ENCODE measurements at regions not wholly inside any gene's neighbourhood (a gene's known extent, or its start where the extent isn't known, plus 50 kb on each side); places are given as distances from the start of the nearest gene placed in this dataset.

DNA sequence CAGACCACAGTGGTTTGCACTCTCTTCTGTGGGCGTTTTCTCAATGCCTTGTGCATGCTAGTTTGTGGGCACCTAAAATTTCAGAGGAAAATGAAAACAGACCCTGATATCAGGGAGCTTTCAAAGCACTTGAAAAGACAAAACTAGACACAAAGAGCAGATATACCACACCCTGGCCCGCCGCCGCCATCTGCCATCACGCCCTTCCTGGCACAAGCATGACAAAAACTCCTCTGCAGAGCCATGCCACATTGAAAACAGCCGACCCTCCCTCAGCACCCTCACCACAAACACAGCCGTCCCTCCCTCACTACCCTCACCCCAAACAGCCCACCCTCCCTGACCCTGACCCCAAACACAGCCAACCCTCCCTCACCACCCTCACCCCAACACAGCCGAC lies 84.8 kb upstream of the RAB6C start:
- WGBS: 86% methylated on average over 8 of the region's 8 CpGs
- Histone ChIP-seq H3K27ac (ENCODE audit: low read depth) (no peak overlapping the region), H3K36me3 (ENCODE audit: insufficient read depth) (no peaks in the 10 kb centered on the region), H3K4me3 (ENCODE audit: low read depth, low read length) (no peak overlapping the region), H3K4me1 (ENCODE audit: insufficient read depth) (no peaks in the 10 kb centered on the region)
- no peak for DNase-seq (ENCODE audit: extremely low spot score)

DNA sequence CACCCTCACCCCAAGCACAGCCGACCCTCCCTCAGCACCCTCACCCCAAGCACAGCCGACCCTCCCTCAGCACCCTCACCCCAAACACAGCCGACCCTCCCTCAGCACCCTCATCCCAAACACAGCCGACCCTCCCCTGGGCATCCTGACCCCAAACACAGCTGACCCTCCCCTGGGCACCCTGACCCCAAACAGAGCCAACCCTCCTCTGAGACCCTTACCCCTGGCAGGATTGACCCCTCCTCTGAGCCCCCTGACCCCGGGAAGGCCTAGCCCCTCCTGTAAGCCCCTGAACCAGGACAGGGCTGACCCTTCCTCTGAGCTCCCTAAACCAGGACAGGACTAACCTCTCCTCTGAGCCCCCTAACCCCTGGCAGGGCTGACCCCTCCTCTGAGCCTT lies 84.4 kb upstream of the RAB6C start:
- Histone ChIP-seq H3K27ac (ENCODE audit: low read depth) (no peak overlapping the region), H3K4me1 (ENCODE audit: insufficient read depth) (no peaks in the 10 kb centered on the region), H3K36me3 (ENCODE audit: insufficient read depth) (no peaks in the 10 kb centered on the region), H3K4me3 (ENCODE audit: low read depth, low read length) (no peak overlapping the region)
- DNase-seq (ENCODE audit: extremely low spot score): no peak
- 82% methylated on average over 5 of the region's 5 CpGs for WGBS

DNA sequence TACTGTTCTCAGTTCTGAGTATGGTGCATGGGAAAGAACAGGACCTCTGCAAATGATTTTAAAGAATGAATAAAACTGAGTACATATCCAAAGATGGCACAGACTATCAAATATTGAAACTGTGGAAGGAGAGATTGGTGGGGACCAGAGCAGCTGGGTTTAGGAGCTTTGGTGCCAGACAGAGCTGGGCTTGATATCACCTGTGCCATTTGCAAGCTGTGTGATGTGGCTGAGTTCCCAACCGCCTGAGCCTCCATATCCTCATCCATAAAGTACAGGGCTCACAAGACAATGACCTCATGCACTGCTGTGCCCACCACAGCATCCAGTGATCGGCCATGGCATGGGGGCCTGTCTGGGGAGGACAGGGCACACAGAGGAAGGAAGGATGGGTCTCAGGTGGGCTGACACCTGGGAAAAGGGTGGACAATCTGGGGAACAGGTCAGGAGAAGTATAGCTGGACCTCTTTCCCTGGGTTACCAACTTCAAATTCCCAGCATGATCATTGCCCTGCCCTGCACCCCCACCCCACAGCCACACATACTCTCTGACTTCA lies 83.9 kb upstream of the RAB6C start:
- Histone ChIP-seq H3K4me1 (ENCODE audit: insufficient read depth) (no peaks in the 10 kb centered on the region), H3K27ac (ENCODE audit: low read depth) (no peak overlapping the region), H3K36me3 (ENCODE audit: insufficient read depth) (no peaks in the 10 kb centered on the region), H3K4me3 (ENCODE audit: low read depth, low read length) (no peak overlapping the region)
- no peak for DNase-seq (ENCODE audit: extremely low spot score)
- 87% methylated on average over 2 of the region's 2 CpGs for WGBS

DNA sequence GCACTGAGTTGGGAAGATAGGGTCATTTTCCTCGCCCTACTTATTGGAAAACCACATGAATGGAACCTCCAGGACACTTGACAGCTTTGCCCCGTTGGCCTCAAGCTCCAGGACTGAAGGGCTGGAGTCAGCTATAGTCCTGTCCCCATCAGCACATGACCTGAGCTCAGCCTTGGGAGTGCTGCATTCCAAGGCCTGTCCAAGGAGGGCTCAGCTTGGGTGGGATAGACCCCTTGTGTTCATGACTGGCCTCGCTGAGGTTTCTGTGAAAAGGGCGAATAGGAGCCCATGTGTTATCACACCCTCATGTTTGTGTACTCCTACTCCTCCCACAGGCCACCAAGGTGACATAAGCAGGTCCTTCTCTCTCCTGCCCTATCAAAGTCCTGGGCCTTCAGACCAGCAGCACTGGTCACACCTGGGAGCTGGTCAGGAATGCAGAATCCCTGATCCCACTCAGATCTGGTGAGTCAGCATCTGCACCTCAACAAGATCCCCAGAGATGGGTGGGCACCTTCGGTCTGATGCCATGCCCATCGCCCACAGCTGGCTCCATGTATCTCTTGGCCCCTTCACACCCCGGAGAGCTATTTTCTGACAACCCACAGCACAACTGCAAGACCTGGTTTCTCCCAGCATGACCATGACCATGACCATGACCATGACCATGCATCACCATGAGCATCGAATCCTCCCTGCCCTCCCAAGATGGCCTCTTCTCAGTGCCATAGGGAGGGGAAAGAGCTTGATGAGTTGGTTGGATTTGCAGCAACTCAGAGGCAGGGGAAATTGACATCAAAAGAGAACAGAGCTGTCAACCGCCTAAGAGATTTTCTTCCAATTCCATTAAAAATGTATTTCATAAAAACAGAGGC lies 83.0 kb upstream of the RAB6C start:
- Histone ChIP-seq H3K4me1 (ENCODE audit: insufficient read depth) (no peaks in the 10 kb centered on the region), H3K4me3 (ENCODE audit: low read depth, low read length) (no peak overlapping the region), H3K27ac (ENCODE audit: low read depth) (no peak overlapping the region), H3K36me3 (ENCODE audit: insufficient read depth) (no peaks in the 10 kb centered on the region)
- WGBS: 90% methylated on average over 9 of the region's 9 CpGs
- DNase-seq (ENCODE audit: extremely low spot score): no peak

DNA sequence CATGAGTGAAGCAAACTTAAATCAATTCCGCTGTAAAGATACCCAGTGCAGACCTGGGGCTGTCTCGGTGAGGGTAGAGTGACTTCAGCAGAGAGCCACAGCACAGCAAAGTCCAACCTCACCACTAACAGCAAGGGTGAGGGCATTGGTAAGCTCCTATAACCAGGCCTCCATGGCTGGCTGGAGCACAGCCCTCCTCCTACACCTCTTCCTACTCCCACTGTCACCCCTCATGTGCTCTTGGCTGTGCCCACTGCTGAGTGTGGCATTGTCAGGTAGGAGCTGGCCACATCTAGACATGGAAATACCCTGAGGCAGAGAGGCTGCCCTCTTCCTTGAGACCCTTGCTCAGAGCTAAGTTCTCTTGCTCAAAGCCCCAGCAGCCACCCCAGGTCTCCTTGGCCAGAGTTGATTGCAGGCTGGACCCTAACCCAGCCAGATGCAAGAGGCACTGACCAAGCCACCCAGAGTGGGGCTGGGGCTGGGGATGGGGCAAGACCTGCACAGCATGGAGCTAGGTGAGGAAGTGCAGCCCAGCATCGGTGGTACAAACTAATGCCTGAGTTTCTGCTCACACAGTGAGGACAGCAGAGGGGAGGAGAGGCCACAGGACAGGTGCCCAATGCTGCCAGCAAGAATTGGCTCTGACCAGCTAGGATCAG lies 77.6 kb upstream of the RAB6C start:
- DNase-seq (ENCODE audit: extremely low spot score): no peak
- H3K27ac ChIP-seq (ENCODE audit: low read depth): no peak overlapping the region
- no peaks in the 10 kb centered on the region for H3K36me3 ChIP-seq (ENCODE audit: insufficient read depth)
- no peaks in the 10 kb centered on the region for H3K4me1 ChIP-seq (ENCODE audit: insufficient read depth)
- WGBS: 63% methylated on average over 3 of the region's 3 CpGs
- no peak overlapping the region for H3K4me3 ChIP-seq (ENCODE audit: low read depth, low read length)

DNA sequence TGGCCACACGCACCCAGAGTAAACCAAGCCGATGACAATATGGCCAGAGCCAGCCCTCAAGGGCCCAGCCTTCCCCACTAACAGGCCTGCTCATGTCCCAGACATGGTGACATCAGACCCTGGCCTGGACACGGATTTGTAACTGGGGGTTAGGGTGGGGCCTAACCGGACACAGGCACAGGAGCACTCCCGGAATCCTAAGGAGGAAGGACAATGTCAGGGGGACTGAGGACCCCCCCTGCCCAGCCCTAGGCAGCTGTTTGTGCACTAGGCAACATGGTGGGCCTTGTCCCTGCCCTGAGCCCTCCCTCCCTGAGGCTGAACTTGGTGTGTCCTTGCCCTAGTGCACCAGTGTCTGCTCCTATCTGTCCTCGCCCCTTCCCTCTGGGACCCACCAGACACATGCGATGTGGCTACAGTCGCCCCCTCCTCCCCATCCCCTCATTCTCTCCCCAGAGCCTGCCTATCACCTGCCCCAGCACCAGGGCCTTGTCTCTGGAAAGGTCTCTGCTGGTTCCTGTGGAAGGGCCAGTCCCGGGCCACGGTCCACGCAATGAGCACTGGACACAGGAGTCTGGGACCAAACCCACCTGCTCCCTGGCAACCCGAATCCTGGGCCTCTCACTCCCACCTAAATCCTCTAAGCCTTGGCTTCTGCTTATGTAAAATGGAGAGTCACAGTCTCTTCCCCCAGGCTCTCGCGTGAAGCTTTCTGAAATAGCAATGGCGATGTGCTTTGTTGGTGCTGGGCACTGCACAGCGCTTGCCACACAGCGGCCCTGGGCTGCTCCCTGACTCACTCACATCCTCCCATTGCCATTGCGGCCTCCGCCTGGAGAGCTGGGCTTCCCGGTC lies 76.5 kb upstream of the RAB6C start:
- no peak for DNase-seq (ENCODE audit: extremely low spot score)

DNA sequence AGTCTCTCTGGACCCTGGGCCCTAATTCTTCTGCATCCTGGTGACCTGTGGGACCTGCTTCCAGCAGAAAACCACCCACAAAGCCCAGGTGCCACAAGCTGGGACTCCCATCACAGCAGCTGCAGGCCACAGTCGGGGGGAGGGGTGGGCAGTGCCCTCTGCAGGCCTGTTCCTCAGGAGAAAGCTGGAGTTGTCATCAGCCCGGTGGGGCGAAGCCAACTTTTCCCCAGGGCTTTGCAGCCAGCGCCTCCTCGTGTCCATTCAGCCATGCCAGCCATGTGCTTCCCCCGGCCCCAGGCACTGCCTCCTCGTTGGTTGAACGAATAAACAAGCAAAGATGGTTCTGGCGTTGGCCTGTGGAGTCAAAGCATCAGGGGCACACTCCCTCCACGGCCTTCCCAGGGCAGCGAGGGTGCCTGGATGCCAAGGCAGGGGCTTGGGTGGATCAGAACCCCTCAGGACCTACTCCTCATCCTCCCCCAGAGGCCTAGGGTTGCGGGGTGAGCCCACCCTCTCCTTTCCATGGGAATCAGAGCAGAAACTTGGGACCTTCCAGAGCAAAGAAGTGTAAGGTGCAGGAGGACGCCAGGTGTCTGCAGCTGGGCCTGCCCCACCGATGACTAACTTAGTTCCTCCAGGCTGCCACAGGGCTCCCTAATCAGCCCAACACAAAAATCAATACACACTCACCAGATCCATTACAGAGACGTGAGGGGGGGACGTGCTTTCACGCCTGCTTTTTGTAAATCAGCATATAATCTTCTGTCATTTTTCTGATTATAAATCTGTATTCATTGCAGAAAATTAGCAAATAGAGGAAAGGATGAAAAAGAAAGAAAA lies 75.7 kb upstream of the RAB6C start:
- 71% methylated on average over 17 of the region's 17 CpGs for WGBS
- no peak for DNase-seq (ENCODE audit: extremely low spot score)
- Histone ChIP-seq H3K4me3 (ENCODE audit: low read depth, low read length) (no peak overlapping the region), H3K27ac (ENCODE audit: low read depth) (no peak overlapping the region), H3K4me1 (ENCODE audit: insufficient read depth) (no peaks in the 10 kb centered on the region), H3K36me3 (ENCODE audit: insufficient read depth) (no peaks in the 10 kb centered on the region)

More for the DNA sequence above, 76.5 kb upstream of the RAB6C start:
- Histone ChIP-seq H3K27ac (ENCODE audit: low read depth) (no peak overlapping the region), H3K36me3 (ENCODE audit: insufficient read depth) (no peaks in the 10 kb centered on the region), H3K4me3 (ENCODE audit: low read depth, low read length) (no peak overlapping the region), H3K4me1 (ENCODE audit: insufficient read depth) (no peaks in the 10 kb centered on the region)
- 90% methylated on average over 20 of the region's 20 CpGs for WGBS

DNA sequence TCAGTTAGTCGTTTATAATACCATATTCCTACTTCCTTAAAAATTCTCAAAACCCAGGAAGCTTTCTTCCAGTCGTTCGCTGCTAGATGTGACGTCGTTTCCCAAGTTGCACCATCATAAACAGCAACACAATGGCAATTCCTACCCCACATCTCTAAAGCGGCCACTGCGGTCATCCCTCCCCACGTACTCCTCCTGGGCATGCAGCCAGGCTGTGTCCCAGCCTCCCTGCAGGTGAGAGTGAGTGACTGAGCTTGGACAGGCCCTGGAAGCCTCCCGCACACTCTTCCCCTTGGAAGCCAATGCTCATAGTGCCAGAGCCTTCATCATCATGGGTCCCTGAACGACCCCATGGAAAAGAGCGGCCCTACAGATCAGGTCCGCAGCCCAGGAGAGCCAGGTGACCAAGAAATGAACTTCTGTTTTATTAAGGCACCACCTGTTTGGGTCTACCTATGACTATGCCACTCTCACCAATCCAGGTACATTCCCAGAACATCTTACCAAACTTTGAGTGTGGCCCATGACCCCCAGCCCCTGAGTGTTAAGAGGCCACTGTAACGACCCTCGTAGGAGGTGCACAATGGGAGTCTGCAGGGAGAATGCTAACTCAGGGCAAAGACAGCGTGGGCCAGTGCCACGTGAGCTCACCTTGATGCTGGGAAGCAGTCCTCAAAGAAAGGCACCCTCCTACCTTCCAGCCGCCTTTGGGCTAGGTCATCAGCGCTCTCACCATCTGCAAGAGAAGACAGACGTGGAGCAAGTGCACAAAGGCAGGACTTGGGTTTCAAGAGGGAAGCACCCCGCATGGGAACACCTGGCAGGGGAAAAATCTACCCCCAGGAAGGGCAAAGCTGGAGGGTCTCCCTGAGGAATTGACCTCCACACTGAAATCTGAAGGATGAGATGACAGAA lies 74.7 kb upstream of the RAB6C start:
- Histone ChIP-seq H3K36me3 (ENCODE audit: insufficient read depth) (no peaks in the 10 kb centered on the region), H3K27ac (ENCODE audit: low read depth) (no peak overlapping the region), H3K4me3 (ENCODE audit: low read depth, low read length) (no peak overlapping the region), H3K4me1 (ENCODE audit: insufficient read depth) (no peaks in the 10 kb centered on the region)
- no peak for DNase-seq (ENCODE audit: extremely low spot score)
- 80% methylated on average over 20 of the region's 20 CpGs for WGBS

DNA sequence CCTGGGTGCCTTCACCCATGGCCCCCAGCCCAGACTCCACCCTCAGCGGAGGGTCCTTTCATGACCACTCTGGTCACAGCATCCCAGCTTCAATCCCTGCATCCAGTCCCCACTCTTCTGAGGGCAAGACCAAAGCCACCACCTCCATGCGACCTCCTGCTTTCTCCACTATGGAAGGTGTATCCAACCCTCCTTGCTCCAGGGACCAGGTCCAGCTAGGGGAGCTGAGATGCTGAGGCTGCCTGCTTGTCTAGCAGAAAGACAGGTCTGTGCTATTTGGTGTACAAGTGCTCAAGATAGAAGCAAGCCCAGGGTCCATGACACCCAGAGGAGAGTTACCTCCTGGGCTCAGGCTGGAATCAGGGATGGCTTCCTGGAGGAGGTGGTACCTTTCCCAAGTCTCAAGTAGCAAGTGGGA lies 73.8 kb upstream of the RAB6C start:
- Histone ChIP-seq H3K4me3 (ENCODE audit: low read depth, low read length) (no peak overlapping the region), H3K36me3 (ENCODE audit: insufficient read depth) (no peaks in the 10 kb centered on the region), H3K27ac (ENCODE audit: low read depth) (no peak overlapping the region), H3K4me1 (ENCODE audit: insufficient read depth) (no peaks in the 10 kb centered on the region)
- no peak for DNase-seq (ENCODE audit: extremely low spot score)
- 92% methylated on average over 2 of the region's 2 CpGs for WGBS

DNA sequence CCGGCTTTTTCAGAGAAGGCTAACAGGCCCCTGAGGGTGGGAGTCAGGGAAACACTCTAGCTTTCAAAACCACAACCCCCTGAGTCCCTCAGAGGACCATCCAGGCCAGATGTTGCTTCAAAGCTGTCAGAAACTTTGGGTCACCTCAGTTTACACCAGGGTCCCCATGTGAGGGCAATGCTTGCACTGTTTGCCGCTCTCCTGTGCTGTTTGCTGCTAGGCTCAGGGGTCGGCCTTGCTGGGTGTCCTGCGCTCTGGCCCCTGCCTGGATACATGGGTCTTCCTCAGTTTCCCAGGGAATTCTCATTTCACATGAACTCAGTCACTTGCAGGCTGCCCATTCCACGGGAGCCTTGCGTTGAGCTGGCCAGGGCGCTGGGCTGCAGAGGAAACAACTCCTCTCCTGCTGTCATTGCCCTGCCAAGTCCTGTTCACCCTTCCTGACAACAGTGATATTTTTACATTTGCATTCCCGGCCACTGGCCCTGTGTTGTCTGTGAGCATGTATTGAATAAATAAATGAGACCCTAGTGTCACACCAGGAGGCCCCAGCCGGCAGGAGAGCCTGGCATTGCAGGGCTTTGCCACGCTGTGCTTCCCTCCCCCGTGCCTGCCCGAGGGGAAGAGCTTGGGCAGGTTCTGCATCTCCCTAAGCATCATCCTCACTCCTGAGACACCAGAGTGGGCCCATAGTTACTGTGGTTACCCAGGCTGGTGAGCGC lies 73.2 kb upstream of the RAB6C start:
- Histone ChIP-seq H3K36me3 (ENCODE audit: insufficient read depth) (no peaks in the 10 kb centered on the region), H3K27ac (ENCODE audit: low read depth) (no peak overlapping the region), H3K4me1 (ENCODE audit: insufficient read depth) (no peaks in the 10 kb centered on the region), H3K4me3 (ENCODE audit: low read depth, low read length) (no peak overlapping the region)
- 74% methylated on average over 13 of the region's 13 CpGs for WGBS
- no peak for DNase-seq (ENCODE audit: extremely low spot score)

DNA sequence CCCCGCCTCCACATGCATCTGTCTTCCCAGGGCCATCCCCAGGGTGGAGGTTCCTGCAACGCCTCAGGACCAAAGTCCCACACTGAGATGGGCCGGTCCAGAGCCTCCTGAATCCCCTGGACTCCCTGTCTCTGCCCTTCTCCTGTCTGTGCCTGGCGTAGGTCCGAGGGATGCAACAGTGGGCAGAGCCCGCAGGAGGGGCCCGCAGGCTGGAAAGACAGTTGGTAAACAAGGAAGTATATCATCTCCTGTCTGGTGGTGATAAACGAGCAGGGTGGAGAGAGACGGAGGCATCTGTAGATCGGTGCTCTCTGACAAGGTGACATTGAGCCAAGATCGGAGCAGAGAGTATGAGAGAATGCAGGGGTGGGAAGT lies 72.6 kb upstream of the RAB6C start:
- Histone ChIP-seq H3K36me3 (ENCODE audit: insufficient read depth) (no peaks in the 10 kb centered on the region), H3K27ac (ENCODE audit: low read depth) (no peak overlapping the region), H3K4me1 (ENCODE audit: insufficient read depth) (no peaks in the 10 kb centered on the region), H3K4me3 (ENCODE audit: low read depth, low read length) (no peak overlapping the region)
- DNase-seq (ENCODE audit: extremely low spot score): no peak
- 47% methylated on average over 11 of the region's 11 CpGs for WGBS

All from urinary bladder (tissue), 3 donors.